Naive thymus-derived CD4-positive, alpha-beta T cell (primary cell): ENCODE measurements at regions not wholly inside any gene's neighbourhood (a gene's known extent, or its start where the extent isn't known, plus 50 kb on each side); places are given as distances from the start of the nearest gene placed in this dataset.

ENCODE experiments used
- ATAC-seq: fragments of 150-1000 bp; cut with Tn5 transposase; 2 replicates; pipeline ENCODE4 v1.10.0; 2021; ENCODE audit warnings: mild to moderate bottlenecking, moderate library complexity
- CTCF ChIA-PET: fragments of 350-600 bp; sonication (Branson Sonifier 250); formaldehyde crosslinking; loops from one replicate; lab custom pipeline; 2021; ENCODE audit warnings: antibody characterized with exemption; lab: Charles Lee
- POLR2A ChIA-PET: fragments of 350-600 bp; sonication (Branson Sonifier 250); formaldehyde crosslinking; loops from one replicate; lab custom pipeline; 2021; ENCODE audit warnings: antibody characterized with exemption, inconsistent platforms; lab: Charles Lee
- DNase-seq, 9 donors: peaks; one replicate each; pipeline versions ENCODE4 v3.0.0 to v3.0.0-alpha.2; 2020 to 2022; ENCODE audit warnings: mixed read lengths in 1 of 9
- H3K27ac ChIP-seq: one replicate; pipeline ENCODE4 v1.7.0; 2013; ENCODE audit warnings: mild to moderate bottlenecking, low read depth, low read length, moderate library complexity
- H3K27me3 ChIP-seq, 2 donors: one replicate each; pipeline ENCODE4 v1.7.0; 2013; ENCODE audit warnings: low read length in 2 of 2, mild to moderate bottlenecking in 2 of 2, moderate library complexity in 2 of 2; ENCODE audit not compliant: control insufficient read depth in 2 of 2, insufficient read depth in 2 of 2
- H3K36me3 ChIP-seq, 3 experiments: 1 replicate in 2 of 3; 2 replicates in 1 of 3; pipeline ENCODE4 v1.7.0; 2013; ENCODE audit warnings: low read length in 3 of 3, mild to moderate bottlenecking in 3 of 3, moderate library complexity in 1 of 3; ENCODE audit not compliant: insufficient read depth in 3 of 3, control insufficient read depth in 2 of 3
- H3K4me1 ChIP-seq, 2 donors: one replicate each; pipeline ENCODE4 v1.7.0; 2013; ENCODE audit warnings: low read length in 2 of 2, mild to moderate bottlenecking in 2 of 2, moderate library complexity in 1 of 2; ENCODE audit not compliant: control insufficient read depth in 2 of 2, insufficient read depth in 2 of 2
- H3K4me3 ChIP-seq: 2 replicates; pipeline ENCODE4 v1.7.0; 2013; ENCODE audit warnings: mild to moderate bottlenecking, low read length
- H3K9me3 ChIP-seq, 3 experiments: 1 replicate in 2 of 3; 2 replicates in 1 of 3; pipeline ENCODE4 v1.7.0; 2013; ENCODE audit warnings: low read length in 3 of 3; ENCODE audit not compliant: control insufficient read depth in 2 of 3
- H3K27ac Mint-ChIP-seq, 9 donors: one replicate each; pipeline ENCODE4 v1.8.0; 2020 to 2022; ENCODE audit warnings: mixed read lengths in 9 of 9, mild to moderate bottlenecking in 8 of 9, moderate library complexity in 5 of 9, inconsistent platforms in 2 of 9
- H3K27me3 Mint-ChIP-seq, 5 donors: one replicate each; pipeline ENCODE4 v1.8.0; 2021 to 2022; ENCODE audit warnings: mixed read lengths in 5 of 5, mild to moderate bottlenecking in 1 of 5
- H3K36me3 Mint-ChIP-seq, 5 donors: one replicate each; pipeline ENCODE4 v1.8.0; 2020 to 2022; ENCODE audit warnings: mixed read lengths in 5 of 5, mild to moderate bottlenecking in 3 of 5, inconsistent platforms in 1 of 5
- H3K4me1 Mint-ChIP-seq, 7 donors: one replicate each; pipeline ENCODE4 v1.8.0; 2020 to 2022; ENCODE audit warnings: mixed read lengths in 7 of 7, mild to moderate bottlenecking in 3 of 7, inconsistent platforms in 1 of 7
- H3K4me3 Mint-ChIP-seq, 10 donors: one replicate each; pipeline ENCODE4 v1.8.0; 2020 to 2022; ENCODE audit warnings: mild to moderate bottlenecking in 10 of 10, mixed read lengths in 10 of 10, moderate library complexity in 6 of 10, inconsistent platforms in 2 of 10
- H3K9me3 Mint-ChIP-seq, 11 donors: one replicate each; pipeline ENCODE4 v1.8.0; 2020 to 2022; ENCODE audit warnings: mixed read lengths in 11 of 11, mild to moderate bottlenecking in 4 of 11, inconsistent platforms in 1 of 11, moderate library complexity in 1 of 11
- intact Hi-C, 2 donors: fragments of 100-400 bp; cut with micrococcal nuclease; formaldehyde crosslinking; loops; one replicate each; pipeline ENCODE4 v1.15.1; 2023

DNA sequence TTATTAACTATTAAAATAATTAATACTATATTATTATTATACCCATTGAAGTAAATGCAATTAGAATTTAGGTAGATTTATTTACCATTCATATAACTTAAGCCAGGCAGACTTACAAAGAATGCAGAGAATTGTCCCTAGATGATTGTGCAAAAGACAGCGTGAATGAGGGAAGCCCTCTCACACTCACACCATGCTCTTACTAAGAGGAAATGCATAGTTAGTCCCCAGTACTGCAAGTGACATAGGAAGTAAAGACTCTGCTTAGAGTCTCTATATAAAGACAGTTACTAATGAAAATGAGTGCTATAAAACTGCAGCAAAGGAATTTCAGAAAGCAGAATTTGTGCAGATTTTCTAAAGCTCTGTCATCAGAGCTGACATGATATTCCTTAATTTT is 270.4 kb downstream of the ZBBX start:
- no peak for ATAC-seq
- Mint-ChIP-seq H3K4me3 (no peak overlapping the region), H3K4me1 (no peaks in the 10 kb centered on the region), H3K9me3 (peaks cover 0 to 19% (median 2%) of the 10 kb centered on the region in 11 donors), H3K36me3 (no peaks in the 10 kb centered on the region), H3K27me3 (no peaks in the 10 kb centered on the region), H3K27ac (no peak overlapping the region)
- CTCF ChIA-PET: no interaction called here
- Histone ChIP-seq H3K4me1 (no peaks in the 10 kb centered on the region), H3K9me3 (no peaks in the 10 kb centered on the region), H3K4me3 (no peak overlapping the region), H3K27me3 (no peaks in the 10 kb centered on the region), H3K36me3 (no peaks in the 10 kb centered on the region), H3K27ac (no peak overlapping the region)
- intact Hi-C loops: no loop called here
- DNase-seq: no peak
- POLR2A ChIA-PET: no interaction called here

GRCh38 chr3:167106456-167106855 is 273.6 kb downstream of the ZBBX start:
- no peaks in the 10 kb centered on the region for H3K4me1 Mint-ChIP-seq
- H3K27me3 Mint-ChIP-seq: no peaks in the 10 kb centered on the region

DNA sequence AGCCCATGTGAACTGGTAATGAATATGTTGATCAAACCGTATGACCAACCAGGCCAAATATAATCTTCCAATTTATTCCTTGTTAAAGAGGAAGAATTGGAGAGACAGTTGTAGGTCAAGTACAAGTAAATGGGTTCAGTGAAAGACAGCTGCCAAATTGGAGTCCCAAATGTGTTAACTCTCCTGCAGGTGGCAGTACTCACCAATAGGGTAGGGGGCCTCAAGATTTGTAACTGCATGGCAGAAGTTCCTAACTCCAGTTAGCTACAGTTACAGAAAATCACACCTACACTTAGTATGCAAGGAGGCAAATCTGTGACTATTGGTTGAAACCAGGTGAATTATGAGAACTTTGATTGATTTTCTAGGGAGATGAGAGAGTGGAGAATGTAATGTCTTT is 278.0 kb downstream of the ZBBX start:
- Histone ChIP-seq H3K4me3 (no peak overlapping the region), H3K27me3 (no peaks in the 10 kb centered on the region), H3K27ac (no peak overlapping the region), H3K4me1 (no peaks in the 10 kb centered on the region), H3K9me3 (no peaks in the 10 kb centered on the region), H3K36me3 (no peaks in the 10 kb centered on the region)
- no peaks in the 10 kb centered on the region for H3K27me3 Mint-ChIP-seq
- ChIA-PET POLR2A (no interaction called here), CTCF (no interaction called here)
- H3K4me1 Mint-ChIP-seq: peaks cover 0 to 1% (median 0%) of the 10 kb centered on the region in 7 donors
- intact Hi-C loops: no loop called here
- ATAC-seq: no peak
- H3K27ac Mint-ChIP-seq: no peak overlapping the region
- H3K9me3 Mint-ChIP-seq: peaks cover 0 to 10% (median 0%) of the 10 kb centered on the region in 11 donors
- H3K4me3 Mint-ChIP-seq: no peak overlapping the region
- no peak for DNase-seq
- no peaks in the 10 kb centered on the region for H3K36me3 Mint-ChIP-seq

More at GRCh38 chr3:167106456-167106855, 273.6 kb downstream of the ZBBX start:
- H3K27ac Mint-ChIP-seq: no peak overlapping the region
- H3K4me3 Mint-ChIP-seq: no peak overlapping the region
- no peak overlapping the region for H3K4me3 ChIP-seq
- ChIA-PET CTCF (no interaction called here), POLR2A (no interaction called here)
- H3K9me3 ChIP-seq: no peaks in the 10 kb centered on the region
- ATAC-seq (no peak), DNase-seq (no peak)
- no peaks in the 10 kb centered on the region for H3K4me1 ChIP-seq
- no peaks in the 10 kb centered on the region for H3K27me3 ChIP-seq
- no peaks in the 10 kb centered on the region for H3K36me3 ChIP-seq
- peaks cover 0 to 13% (median 0%) of the 10 kb centered on the region in 11 donors for H3K9me3 Mint-ChIP-seq
- no peaks in the 10 kb centered on the region for H3K36me3 Mint-ChIP-seq
- intact Hi-C loops: no loop called here
- no peak overlapping the region for H3K27ac ChIP-seq

DNA sequence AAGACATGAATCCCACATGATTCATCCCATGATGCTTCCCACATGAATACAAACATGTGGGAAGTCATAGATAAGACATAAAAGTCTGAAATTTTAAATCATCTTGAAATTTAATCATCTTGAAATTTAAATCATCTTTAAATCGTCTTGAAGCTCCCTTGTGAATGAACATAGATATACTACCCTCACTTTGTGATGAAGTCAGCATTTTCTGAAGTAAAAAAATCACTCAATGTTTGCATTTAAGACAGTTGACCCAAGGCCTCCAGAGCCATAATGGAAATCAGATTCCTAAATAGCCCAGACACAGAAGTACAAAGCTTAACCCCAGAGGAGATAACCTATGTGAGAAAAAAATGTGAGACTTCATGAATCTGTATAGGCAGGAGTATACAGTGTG is 279.4 kb downstream of the ZBBX start:
- no peak for DNase-seq
- no peaks in the 10 kb centered on the region for H3K36me3 Mint-ChIP-seq
- ChIA-PET POLR2A (no interaction called here), CTCF (no interaction called here)
- H3K27ac ChIP-seq: no peak overlapping the region
- no peak overlapping the region for H3K27ac Mint-ChIP-seq
- no peaks in the 10 kb centered on the region for H3K9me3 ChIP-seq
- no peak overlapping the region for H3K4me3 Mint-ChIP-seq
- peaks cover 0 to 1% (median 0%) of the 10 kb centered on the region in 7 donors for H3K4me1 Mint-ChIP-seq
- no peak overlapping the region for H3K4me3 ChIP-seq
- no peaks in the 10 kb centered on the region for H3K27me3 Mint-ChIP-seq
- ATAC-seq: no peak
- intact Hi-C loops: no loop called here
- no peaks in the 10 kb centered on the region for H3K36me3 ChIP-seq
- H3K4me1 ChIP-seq: no peaks in the 10 kb centered on the region
- no peaks in the 10 kb centered on the region for H3K27me3 ChIP-seq
- peaks cover 0 to 16% (median 0%) of the 10 kb centered on the region in 11 donors for H3K9me3 Mint-ChIP-seq

DNA sequence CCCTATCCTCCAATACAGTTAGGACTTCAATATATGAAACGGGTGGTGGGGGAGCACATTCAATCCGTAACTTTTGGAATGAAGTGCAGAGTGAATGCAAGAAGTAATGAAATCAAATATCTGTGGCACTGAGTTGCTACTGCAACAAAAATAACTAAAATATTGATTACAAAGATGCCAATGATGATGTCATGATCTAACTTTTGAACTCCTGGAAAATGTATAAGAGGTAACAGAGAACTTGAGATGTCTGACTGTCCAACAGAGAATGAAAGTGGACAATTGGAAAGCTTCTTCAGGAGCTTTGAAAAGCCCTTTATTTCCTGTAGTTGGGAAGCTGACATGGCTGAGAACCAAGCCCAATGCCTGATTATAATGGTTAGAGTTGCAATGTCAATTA is 279.9 kb downstream of the ZBBX start:
- Histone ChIP-seq H3K9me3 (no peaks in the 10 kb centered on the region), H3K4me3 (no peak overlapping the region), H3K36me3 (no peaks in the 10 kb centered on the region), H3K27me3 (no peaks in the 10 kb centered on the region), H3K4me1 (no peaks in the 10 kb centered on the region), H3K27ac (no peak overlapping the region)
- Mint-ChIP-seq H3K4me1 (peaks cover 0 to 1% (median 0%) of the 10 kb centered on the region in 7 donors), H3K27me3 (no peaks in the 10 kb centered on the region), H3K36me3 (no peaks in the 10 kb centered on the region), H3K4me3 (no peak overlapping the region), H3K9me3 (peaks cover 0 to 17% (median 0%) of the 10 kb centered on the region in 11 donors), H3K27ac (no peak overlapping the region)
- intact Hi-C loops: no loop called here
- ChIA-PET POLR2A (no interaction called here), CTCF (no interaction called here)
- ATAC-seq: no peak
- DNase-seq: no peak

GRCh38 chr3:167095976-167096375 is 284.1 kb downstream of the ZBBX start:
- no peaks in the 10 kb centered on the region for H3K27me3 Mint-ChIP-seq
- no peak overlapping the region for H3K27ac Mint-ChIP-seq
- Histone ChIP-seq H3K27ac (no peak overlapping the region), H3K27me3 (no peaks in the 10 kb centered on the region), H3K9me3 (no peaks in the 10 kb centered on the region), H3K4me1 (no peaks in the 10 kb centered on the region), H3K4me3 (no peak overlapping the region), H3K36me3 (no peaks in the 10 kb centered on the region)
- DNase-seq (no peak), ATAC-seq (no peak)
- intact Hi-C loops: no loop called here
- no peak overlapping the region for H3K4me3 Mint-ChIP-seq
- ChIA-PET POLR2A (no interaction called here), CTCF (no interaction called here)
- H3K9me3 Mint-ChIP-seq: peaks cover 0 to 17% (median 0%) of the 10 kb centered on the region in 11 donors
- no peaks in the 10 kb centered on the region for H3K36me3 Mint-ChIP-seq
- H3K4me1 Mint-ChIP-seq: peaks cover 0 to 1% (median 0%) of the 10 kb centered on the region in 7 donors

- Histone ChIP-seq H3K4me1 (no peaks in the 10 kb centered on the region), H3K9me3 (no peaks in the 10 kb centered on the region), H3K27ac (no peak overlapping the region), H3K36me3 (no peaks in the 10 kb centered on the region), H3K4me3 (no peak overlapping the region), H3K27me3 (no peaks in the 10 kb centered on the region)
- ChIA-PET POLR2A (no interaction called here), CTCF (no interaction called here)
- no peak overlapping the region for H3K4me3 Mint-ChIP-seq
- H3K27me3 Mint-ChIP-seq: no peaks in the 10 kb centered on the region
- intact Hi-C loops: no loop called here
- ATAC-seq (no peak), DNase-seq (no peak)
- H3K27ac Mint-ChIP-seq: no peak overlapping the region
- H3K4me1 Mint-ChIP-seq: peaks cover 0 to 1% (median 0%) of the 10 kb centered on the region in 7 donors
- H3K36me3 Mint-ChIP-seq: no peaks in the 10 kb centered on the region
- H3K9me3 Mint-ChIP-seq: peaks cover 0 to 17% (median 0%) of the 10 kb centered on the region in 11 donors
These were observed 285.5 kb downstream of the ZBBX start for GRCh38 chr3:167094632-167095031.
